GM23338 (cell line): ENCODE measurements at regions not wholly inside any gene's neighbourhood (a gene's known extent, or its start where the extent isn't known, plus 50 kb on each side); places are given as distances from the start of the nearest gene placed in this dataset.
A peak's percentile ranks its signal among the peaks of the same experiment; 100 is the strongest.

ENCODE experiments used
- ATAC-seq: fragments of 200-7000 bp; cut with Tn5 transposase; 3 replicates; pipeline ENCODE4 v1.9.1; 2020
- DNase-seq: peaks from one replicate; pipeline ENCODE4 v3.0.0-alpha.2; 2015; ENCODE audit warnings: low spot score
- H2AFZ ChIP-seq: fragments of 200-600 bp; sonication (generic); 2 replicates; pipeline ENCODE4 v1.8.0; 2016; ENCODE audit warnings: antibody characterized with exemption, mild to moderate bottlenecking, moderate library complexity
- H3F3A ChIP-seq: fragments of 200-600 bp; sonication (generic); replicated peaks from 2 replicates; pipeline ENCODE4 v1.8.0; 2017; ENCODE audit warnings: antibody characterized with exemption, mixed run types, low read depth
- H3K27ac ChIP-seq: fragments of 200-600 bp; sonication (generic); 2 replicates; pipeline ENCODE4 v1.6.1; 2016; ENCODE audit warnings: low read depth
- H3K27me3 ChIP-seq: fragments of 200-600 bp; sonication (generic); 2 replicates; pipeline ENCODE4 v1.8.0; 2016; ENCODE audit warnings: mild to moderate bottlenecking, mixed run types, moderate library complexity; ENCODE audit not compliant: insufficient read depth
- H3K36me3 ChIP-seq: fragments of 200-600 bp; sonication (generic); 2 replicates; pipeline ENCODE4 v1.8.0; 2016; ENCODE audit warnings: mild to moderate bottlenecking; ENCODE audit not compliant: insufficient read depth
- H3K4me1 ChIP-seq: fragments of 200-600 bp; sonication (generic); 2 replicates; pipeline ENCODE4 v1.8.0; 2016; ENCODE audit warnings: mild to moderate bottlenecking, moderate library complexity; ENCODE audit not compliant: insufficient read depth
- H3K4me2 ChIP-seq: fragments of 200-600 bp; sonication (generic); 2 replicates; pipeline ENCODE4 v1.7.1; 2017; ENCODE audit warnings: mixed run types
- H3K4me3 ChIP-seq: fragments of 200-600 bp; sonication (generic); 2 replicates; pipeline ENCODE4 v1.6.1; 2016; ENCODE audit warnings: mixed run types
- H3K79me2 ChIP-seq: fragments of 200-600 bp; sonication (generic); replicated peaks from 2 replicates; pipeline ENCODE4 v1.8.0; 2017; ENCODE audit warnings: mild to moderate bottlenecking; ENCODE audit not compliant: insufficient read depth
- H3K9me2 ChIP-seq: fragments of 200-600 bp; sonication (generic); 2 replicates; pipeline ENCODE4 v1.8.0; 2017; ENCODE audit not compliant: insufficient read depth
- H4K20me1 ChIP-seq: fragments of 200-600 bp; sonication (generic); replicated peaks from 2 replicates; pipeline ENCODE4 v1.8.0; 2017; ENCODE audit warnings: mild to moderate bottlenecking; ENCODE audit not compliant: insufficient read depth
- H3K27ac Mint-ChIP-seq: 2 replicates; pipeline ENCODE4 v1.8.0; 2020; ENCODE audit warnings: inconsistent platforms, mild to moderate bottlenecking, moderate library complexity, mixed read lengths
- H3K27me3 Mint-ChIP-seq: 3 replicates; pipeline ENCODE4 v1.8.0; 2022; ENCODE audit warnings: low read depth, mild to moderate bottlenecking, moderate library complexity, mixed read lengths, inconsistent platforms; ENCODE audit not compliant: insufficient read depth, poor library complexity
- H3K36me3 Mint-ChIP-seq: 3 replicates; pipeline ENCODE4 v1.8.0; 2021; ENCODE audit warnings: low read depth, mild to moderate bottlenecking, inconsistent platforms, moderate library complexity, mixed read lengths
- H3K4me1 Mint-ChIP-seq: 3 replicates; pipeline ENCODE4 v1.8.0; 2020; ENCODE audit warnings: mild to moderate bottlenecking, inconsistent platforms, mixed read lengths
- H3K4me3 Mint-ChIP-seq: 3 replicates; pipeline ENCODE4 v1.8.0; 2021; ENCODE audit warnings: moderate library complexity, mild to moderate bottlenecking, inconsistent platforms, mixed read lengths
- H3K9me3 Mint-ChIP-seq: 3 replicates; pipeline ENCODE4 v1.8.0; 2020; ENCODE audit warnings: moderate library complexity, mild to moderate bottlenecking, inconsistent platforms, mixed read lengths
- CREB1 ChIP-seq: fragments of 250-450 bp; sonication (Bioruptor Pico); IDR thresholded peaks from 2 replicates; pipeline ENCODE4 v1.5.0; 2020; ENCODE audit warnings: low read depth, mild to moderate bottlenecking, moderate library complexity
- EZH2phosphoT487 ChIP-seq: fragments of 200-600 bp; sonication (generic); IDR thresholded peaks from one replicate; pipeline ENCODE4 v1.8.1; 2018; ENCODE audit warnings: antibody characterized with exemption; ENCODE audit not compliant: unreplicated experiment
- ZNF114 ChIP-seq: fragments of 250-450 bp; sonication (Bioruptor Pico); IDR thresholded peaks from 2 replicates; pipeline ENCODE4 v1.5.0; 2020; ENCODE audit warnings: mild to moderate bottlenecking, moderate library complexity
- ZNF331 ChIP-seq: fragments of 250-450 bp; sonication (Bioruptor Pico); IDR thresholded peaks from 2 replicates; pipeline ENCODE4 v1.5.0; 2020; ENCODE audit warnings: low read depth, mild to moderate bottlenecking, moderate library complexity
- TF ChIP-seq, protein P1 (sequence below): IDR thresholded peaks from one replicate; pipeline ENCODE4 v1.6.1; 2018; ENCODE audit warnings: antibody characterized with exemption; ENCODE audit not compliant: unreplicated experiment
- TF ChIP-seq, protein P2 (sequence below), 2 experiments: fragments of 200-600 bp in 1 of 2; sonication (generic) in 1 of 2; conservative IDR thresholded peaks; 2 replicates each; pipeline versions ENCODE4 v1.5.1 to v1.6.1; 2016 to 2017; ENCODE audit warnings: antibody characterized with exemption in 2 of 2, low read depth in 2 of 2, mild to moderate bottlenecking in 2 of 2, moderate library complexity in 1 of 2
- TF ChIP-seq, protein P3 (sequence below): fragments of 250-450 bp; sonication (Bioruptor Pico); IDR thresholded peaks from 2 replicates; pipeline ENCODE4 v1.5.0; 2020; ENCODE audit warnings: mild to moderate bottlenecking, moderate library complexity

DNA sequence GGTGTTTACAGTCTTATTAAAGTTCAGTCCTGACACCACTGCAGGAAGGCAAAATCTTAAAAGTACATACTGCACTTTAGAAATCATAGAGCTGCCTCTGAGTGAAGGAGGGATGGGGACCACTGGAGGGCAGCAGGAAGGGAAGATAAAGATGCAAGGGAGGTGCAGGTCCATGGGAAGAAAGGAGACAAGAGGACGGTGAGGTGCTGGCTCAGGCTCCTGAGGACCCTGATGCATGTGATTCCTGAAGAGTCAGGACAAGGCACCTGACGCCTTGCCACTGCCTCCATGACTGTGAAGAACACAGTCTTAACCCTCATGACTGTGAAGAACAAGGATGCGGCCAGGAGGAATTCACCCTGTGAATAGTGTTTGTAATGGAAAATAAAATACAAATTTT, 116.2 kb upstream of the NPAS2 start:
- Histone ChIP-seq H3K36me3 (no peaks in the 10 kb centered on the region), H3F3A (no peaks in the 10 kb centered on the region), H3K4me3 (no peak overlapping the region), H3K27ac (no peak overlapping the region), H3K9me2 (peaks cover 4% of the 10 kb centered on the region; the same call in 1 of the 2 replicates), H3K4me1 (no peaks in the 10 kb centered on the region), H3K4me2 (no peak overlapping the region), H3K79me2 (no peaks in the 10 kb centered on the region), H2AFZ (0 out of 2 replicates have a peak overlapping the region, but pooled peaks have one; percentile 69), H3K27me3 (no peaks in the 10 kb centered on the region), H4K20me1 (no peaks in the 10 kb centered on the region)
- Mint-ChIP-seq H3K4me1 (peaks cover 20% of the 10 kb centered on the region), H3K9me3 (peaks cover 5% of the 10 kb centered on the region; the same call in 1 of the 3 replicates), H3K27ac (no peak overlapping the region), H3K4me3 (no peak overlapping the region), H3K27me3 (peaks cover 7% of the 10 kb centered on the region), H3K36me3 (no peaks in the 10 kb centered on the region; the same call in 2 of the 3 replicates)
- DNase-seq, result peak; percentile 28
- ATAC-seq, result peak; percentile 67
- TF ChIP-seq, protein P1, sequence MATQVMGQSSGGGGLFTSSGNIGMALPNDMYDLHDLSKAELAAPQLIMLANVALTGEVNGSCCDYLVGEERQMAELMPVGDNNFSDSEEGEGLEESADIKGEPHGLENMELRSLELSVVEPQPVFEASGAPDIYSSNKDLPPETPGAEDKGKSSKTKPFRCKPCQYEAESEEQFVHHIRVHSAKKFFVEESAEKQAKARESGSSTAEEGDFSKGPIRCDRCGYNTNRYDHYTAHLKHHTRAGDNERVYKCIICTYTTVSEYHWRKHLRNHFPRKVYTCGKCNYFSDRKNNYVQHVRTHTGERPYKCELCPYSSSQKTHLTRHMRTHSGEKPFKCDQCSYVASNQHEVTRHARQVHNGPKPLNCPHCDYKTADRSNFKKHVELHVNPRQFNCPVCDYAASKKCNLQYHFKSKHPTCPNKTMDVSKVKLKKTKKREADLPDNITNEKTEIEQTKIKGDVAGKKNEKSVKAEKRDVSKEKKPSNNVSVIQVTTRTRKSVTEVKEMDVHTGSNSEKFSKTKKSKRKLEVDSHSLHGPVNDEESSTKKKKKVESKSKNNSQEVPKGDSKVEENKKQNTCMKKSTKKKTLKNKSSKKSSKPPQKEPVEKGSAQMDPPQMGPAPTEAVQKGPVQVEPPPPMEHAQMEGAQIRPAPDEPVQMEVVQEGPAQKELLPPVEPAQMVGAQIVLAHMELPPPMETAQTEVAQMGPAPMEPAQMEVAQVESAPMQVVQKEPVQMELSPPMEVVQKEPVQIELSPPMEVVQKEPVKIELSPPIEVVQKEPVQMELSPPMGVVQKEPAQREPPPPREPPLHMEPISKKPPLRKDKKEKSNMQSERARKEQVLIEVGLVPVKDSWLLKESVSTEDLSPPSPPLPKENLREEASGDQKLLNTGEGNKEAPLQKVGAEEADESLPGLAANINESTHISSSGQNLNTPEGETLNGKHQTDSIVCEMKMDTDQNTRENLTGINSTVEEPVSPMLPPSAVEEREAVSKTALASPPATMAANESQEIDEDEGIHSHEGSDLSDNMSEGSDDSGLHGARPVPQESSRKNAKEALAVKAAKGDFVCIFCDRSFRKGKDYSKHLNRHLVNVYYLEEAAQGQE, result no peak
- no peak for TF ChIP-seq ZNF114 (CRISPR knock-in tag)
- TF ChIP-seq, protein P2, sequence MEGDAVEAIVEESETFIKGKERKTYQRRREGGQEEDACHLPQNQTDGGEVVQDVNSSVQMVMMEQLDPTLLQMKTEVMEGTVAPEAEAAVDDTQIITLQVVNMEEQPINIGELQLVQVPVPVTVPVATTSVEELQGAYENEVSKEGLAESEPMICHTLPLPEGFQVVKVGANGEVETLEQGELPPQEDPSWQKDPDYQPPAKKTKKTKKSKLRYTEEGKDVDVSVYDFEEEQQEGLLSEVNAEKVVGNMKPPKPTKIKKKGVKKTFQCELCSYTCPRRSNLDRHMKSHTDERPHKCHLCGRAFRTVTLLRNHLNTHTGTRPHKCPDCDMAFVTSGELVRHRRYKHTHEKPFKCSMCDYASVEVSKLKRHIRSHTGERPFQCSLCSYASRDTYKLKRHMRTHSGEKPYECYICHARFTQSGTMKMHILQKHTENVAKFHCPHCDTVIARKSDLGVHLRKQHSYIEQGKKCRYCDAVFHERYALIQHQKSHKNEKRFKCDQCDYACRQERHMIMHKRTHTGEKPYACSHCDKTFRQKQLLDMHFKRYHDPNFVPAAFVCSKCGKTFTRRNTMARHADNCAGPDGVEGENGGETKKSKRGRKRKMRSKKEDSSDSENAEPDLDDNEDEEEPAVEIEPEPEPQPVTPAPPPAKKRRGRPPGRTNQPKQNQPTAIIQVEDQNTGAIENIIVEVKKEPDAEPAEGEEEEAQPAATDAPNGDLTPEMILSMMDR (conservative IDR thresholded peaks at IDR 0.05; ENCODE audit: low read depth in 2 of 2), result peak in 1 of 2 experiments; percentile 44; a peak in 2 of 4 replicates
- TF ChIP-seq, protein P3, sequence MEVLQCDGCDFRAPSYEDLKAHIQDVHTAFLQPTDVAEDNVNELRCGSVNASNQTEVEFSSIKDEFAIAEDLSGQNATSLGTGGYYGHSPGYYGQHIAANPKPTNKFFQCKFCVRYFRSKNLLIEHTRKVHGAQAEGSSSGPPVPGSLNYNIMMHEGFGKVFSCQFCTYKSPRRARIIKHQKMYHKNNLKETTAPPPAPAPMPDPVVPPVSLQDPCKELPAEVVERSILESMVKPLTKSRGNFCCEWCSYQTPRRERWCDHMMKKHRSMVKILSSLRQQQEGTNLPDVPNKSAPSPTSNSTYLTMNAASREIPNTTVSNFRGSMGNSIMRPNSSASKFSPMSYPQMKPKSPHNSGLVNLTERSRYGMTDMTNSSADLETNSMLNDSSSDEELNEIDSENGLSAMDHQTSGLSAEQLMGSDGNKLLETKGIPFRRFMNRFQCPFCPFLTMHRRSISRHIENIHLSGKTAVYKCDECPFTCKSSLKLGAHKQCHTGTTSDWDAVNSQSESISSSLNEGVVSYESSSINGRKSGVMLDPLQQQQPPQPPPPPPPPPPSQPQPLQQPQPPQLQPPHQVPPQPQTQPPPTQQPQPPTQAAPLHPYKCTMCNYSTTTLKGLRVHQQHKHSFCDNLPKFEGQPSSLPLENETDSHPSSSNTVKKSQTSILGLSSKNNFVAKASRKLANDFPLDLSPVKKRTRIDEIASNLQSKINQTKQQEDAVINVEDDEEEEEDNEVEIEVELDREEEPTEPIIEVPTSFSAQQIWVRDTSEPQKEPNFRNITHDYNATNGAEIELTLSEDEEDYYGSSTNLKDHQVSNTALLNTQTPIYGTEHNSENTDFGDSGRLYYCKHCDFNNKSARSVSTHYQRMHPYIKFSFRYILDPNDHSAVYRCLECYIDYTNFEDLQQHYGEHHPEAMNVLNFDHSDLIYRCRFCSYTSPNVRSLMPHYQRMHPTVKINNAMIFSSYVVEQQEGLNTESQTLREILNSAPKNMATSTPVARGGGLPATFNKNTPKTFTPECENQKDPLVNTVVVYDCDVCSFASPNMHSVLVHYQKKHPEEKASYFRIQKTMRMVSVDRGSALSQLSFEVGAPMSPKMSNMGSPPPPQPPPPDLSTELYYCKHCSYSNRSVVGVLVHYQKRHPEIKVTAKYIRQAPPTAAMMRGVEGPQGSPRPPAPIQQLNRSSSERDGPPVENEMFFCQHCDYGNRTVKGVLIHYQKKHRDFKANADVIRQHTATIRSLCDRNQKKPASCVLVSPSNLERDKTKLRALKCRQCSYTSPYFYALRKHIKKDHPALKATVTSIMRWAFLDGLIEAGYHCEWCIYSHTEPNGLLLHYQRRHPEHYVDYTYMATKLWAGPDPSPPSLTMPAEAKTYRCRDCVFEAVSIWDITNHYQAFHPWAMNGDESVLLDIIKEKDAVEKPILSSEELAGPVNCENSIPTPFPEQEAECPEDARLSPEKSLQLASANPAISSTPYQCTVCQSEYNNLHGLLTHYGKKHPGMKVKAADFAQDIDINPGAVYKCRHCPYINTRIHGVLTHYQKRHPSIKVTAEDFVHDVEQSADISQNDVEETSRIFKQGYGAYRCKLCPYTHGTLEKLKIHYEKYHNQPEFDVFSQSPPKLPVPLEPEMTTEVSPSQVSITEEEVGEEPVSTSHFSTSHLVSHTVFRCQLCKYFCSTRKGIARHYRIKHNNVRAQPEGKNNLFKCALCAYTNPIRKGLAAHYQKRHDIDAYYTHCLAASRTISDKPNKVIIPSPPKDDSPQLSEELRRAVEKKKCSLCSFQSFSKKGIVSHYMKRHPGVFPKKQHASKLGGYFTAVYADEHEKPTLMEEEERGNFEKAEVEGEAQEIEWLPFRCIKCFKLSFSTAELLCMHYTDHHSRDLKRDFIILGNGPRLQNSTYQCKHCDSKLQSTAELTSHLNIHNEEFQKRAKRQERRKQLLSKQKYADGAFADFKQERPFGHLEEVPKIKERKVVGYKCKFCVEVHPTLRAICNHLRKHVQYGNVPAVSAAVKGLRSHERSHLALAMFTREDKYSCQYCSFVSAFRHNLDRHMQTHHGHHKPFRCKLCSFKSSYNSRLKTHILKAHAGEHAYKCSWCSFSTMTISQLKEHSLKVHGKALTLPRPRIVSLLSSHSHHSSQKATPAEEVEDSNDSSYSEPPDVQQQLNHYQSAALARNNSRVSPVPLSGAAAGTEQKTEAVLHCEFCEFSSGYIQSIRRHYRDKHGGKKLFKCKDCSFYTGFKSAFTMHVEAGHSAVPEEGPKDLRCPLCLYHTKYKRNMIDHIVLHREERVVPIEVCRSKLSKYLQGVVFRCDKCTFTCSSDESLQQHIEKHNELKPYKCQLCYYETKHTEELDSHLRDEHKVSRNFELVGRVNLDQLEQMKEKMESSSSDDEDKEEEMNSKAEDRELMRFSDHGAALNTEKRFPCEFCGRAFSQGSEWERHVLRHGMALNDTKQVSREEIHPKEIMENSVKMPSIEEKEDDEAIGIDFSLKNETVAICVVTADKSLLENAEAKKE (CRISPR knock-in tag), result no peak
- TF ChIP-seq ZNF331, result no peak
- TF ChIP-seq CREB1 (CRISPR knock-in tag), result no peak
- TF ChIP-seq EZH2phosphoT487, result no peak
